ENCODE measurements at regions not wholly inside any gene's neighbourhood (a gene's known extent, or its start where the extent isn't known, plus 50 kb on each side); places are given as distances from the start of the nearest gene placed in this dataset.
"Not testable (repeated sequence)": the region's sequence is repeated elsewhere in the genome, so short reads cannot be mapped to it uniquely, and the experiment has no call there.

DNA sequence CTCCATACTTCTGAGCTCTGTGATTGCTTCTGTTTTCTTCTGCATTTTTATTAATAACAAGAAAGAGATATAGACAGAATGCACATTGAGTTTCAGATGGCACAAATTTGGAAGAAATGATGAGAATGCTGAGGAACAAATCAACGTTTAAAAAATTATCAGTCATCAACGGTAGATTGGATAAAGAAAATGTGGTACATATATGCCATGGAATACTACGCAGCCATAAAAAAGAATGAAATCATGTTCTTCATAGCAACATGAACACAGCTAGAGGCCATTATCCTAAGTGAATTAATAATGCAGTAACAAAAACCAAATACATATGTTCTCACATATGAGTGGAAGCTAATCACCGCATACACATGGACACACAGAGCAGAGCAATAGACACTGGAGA, 81.8 kb downstream of the DUSP6 start (continued):
- TF ChIP-seq FOSL2 (IDR thresholded peaks at IDR 0.05; ENCODE audit: borderline replicate concordance, low read depth), result no peak

DNA sequence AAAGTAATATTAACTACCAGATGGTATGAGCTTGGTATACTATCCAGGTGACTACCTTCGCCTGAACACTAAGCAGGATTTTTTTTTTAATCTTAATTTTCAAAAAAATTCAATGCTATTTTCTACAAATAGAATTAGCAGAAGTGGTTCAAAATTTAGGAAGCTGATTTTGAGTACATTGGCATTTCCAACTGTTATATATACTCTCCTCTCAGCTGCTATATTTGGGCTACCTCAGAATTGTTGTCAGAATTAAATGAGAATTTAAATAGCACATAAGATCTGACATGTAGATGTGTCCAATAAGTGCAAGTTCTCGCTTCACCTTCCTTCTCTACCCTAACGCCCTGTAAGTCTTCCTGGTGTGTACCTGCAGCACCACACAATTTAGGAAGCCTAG, 83.1 kb downstream of the DUSP6 start:
- no peaks in the 10 kb centered on the region for H3K36me3 ChIP-seq (replicated peaks in 1 of 2; ENCODE audit: control insufficient read depth in 1 of 2, insufficient read depth in 2 of 2, low read length in 1 of 2)
- H3K27ac ChIP-seq (ENCODE audit: low read depth in 2 of 2, low read length in 1 of 2), result no peak overlapping the region
- no peak overlapping the region for H3K4me3 ChIP-seq (ENCODE audit: low read depth in 2 of 2, low read length in 1 of 2)
- ChIA-PET CTCF (interaction anchor here (0.7 to 1.5 kb wide), 3 partner anchors 77 to 192 kb away, joined by 3 read pairs; partner anchors contain the start of gene DUSP6), POLR2A (no interaction called here)
- H4K20me1 ChIP-seq (ENCODE audit: insufficient read depth), result no peaks in the 10 kb centered on the region
- H3K27me3 ChIP-seq (ENCODE audit: insufficient read depth), result no peaks in the 10 kb centered on the region
- no peaks in the 10 kb centered on the region for H3K79me2 ChIP-seq (ENCODE audit: insufficient read depth)
- TF ChIP-seq EP300 (IDR thresholded peaks at IDR 0.05; ENCODE audit: borderline replicate concordance in 1 of 2, low read depth in 1 of 2, low read length in 1 of 2) (no peak), FOXJ3 (CRISPR knock-in tag; IDR thresholded peaks at IDR 0.05) (no peak), SIN3A (IDR thresholded peaks at IDR 0.05; ENCODE audit: borderline replicate concordance, low read depth, low read length) (no peak), GATA2 (CRISPR knock-in tag; IDR thresholded peaks at IDR 0.05) (no peak), ZBTB33 (IDR thresholded peaks at IDR 0.05; ENCODE audit: borderline replicate concordance, low read depth) (no peak), RXRA (IDR thresholded peaks at IDR 0.05; ENCODE audit: borderline replicate concordance, low read depth) (no peak)
- no peak for DNase-seq
- no peaks in the 10 kb centered on the region for H3F3A ChIP-seq (replicated peaks; ENCODE audit: insufficient read depth)
- H3K9ac ChIP-seq, result no peak overlapping the region
- H3K9me2 ChIP-seq, result no peaks in the 10 kb centered on the region
- WGBS (ENCODE audit: low lambda C conversion rate), result 95% methylated on average over 3 of the region's 3 CpGs
- no peaks in the 10 kb centered on the region; a peak in 2 of 4 replicates for H3K4me1 ChIP-seq (ENCODE audit: control insufficient read depth in 1 of 2, insufficient read depth in 2 of 2, low read depth in 1 of 2, low read length in 1 of 2)
- no peak overlapping the region for H2AFZ ChIP-seq (ENCODE audit: low read depth)
- no peaks in the 10 kb centered on the region for H3K9me3 ChIP-seq
- no peak overlapping the region for H3K4me2 ChIP-seq

GRCh38 chr12:89267404-89267803, 84.9 kb downstream of the DUSP6 start:
- DNase-seq, result no peak
- Histone ChIP-seq H3K4me1 (ENCODE audit: control insufficient read depth in 1 of 2, insufficient read depth in 2 of 2, low read depth in 1 of 2, low read length in 1 of 2) (no peaks in the 10 kb centered on the region; a peak in 2 of 4 replicates), H3K27ac (ENCODE audit: low read depth in 2 of 2, low read length in 1 of 2) (no peak overlapping the region), H3K4me3 (ENCODE audit: low read depth in 2 of 2, low read length in 1 of 2) (no peak overlapping the region), H3K9me3 (no peaks in the 10 kb centered on the region), H4K20me1 (ENCODE audit: insufficient read depth) (no peaks in the 10 kb centered on the region), H3F3A (replicated peaks; ENCODE audit: insufficient read depth) (no peaks in the 10 kb centered on the region), H2AFZ (ENCODE audit: low read depth) (peak overlapping the region; percentile 19; the same call in 1 of the 2 replicates), H3K9ac (no peak overlapping the region), H3K79me2 (ENCODE audit: insufficient read depth) (no peaks in the 10 kb centered on the region), H3K27me3 (ENCODE audit: insufficient read depth) (no peaks in the 10 kb centered on the region), H3K9me2 (no peaks in the 10 kb centered on the region), H3K4me2 (no peak overlapping the region), H3K36me3 (replicated peaks in 1 of 2; ENCODE audit: control insufficient read depth in 1 of 2, insufficient read depth in 2 of 2, low read length in 1 of 2) (no peaks in the 10 kb centered on the region)
- ChIA-PET POLR2A (no interaction called here), CTCF (no interaction called here)
- WGBS (ENCODE audit: low lambda C conversion rate), result 72% methylated on average over 3 of the region's 3 CpGs
- no peak for TF ChIP-seq GABPA (IDR thresholded peaks at IDR 0.05; ENCODE audit: low read depth)
- no peak for TF ChIP-seq CTCF (IDR thresholded peaks at IDR 0.05)
- TF ChIP-seq FOXJ3 (CRISPR knock-in tag; IDR thresholded peaks at IDR 0.05), result no peak
- TF ChIP-seq ELF1 (IDR thresholded peaks at IDR 0.05), result no peak
- TF ChIP-seq, protein P1, sequence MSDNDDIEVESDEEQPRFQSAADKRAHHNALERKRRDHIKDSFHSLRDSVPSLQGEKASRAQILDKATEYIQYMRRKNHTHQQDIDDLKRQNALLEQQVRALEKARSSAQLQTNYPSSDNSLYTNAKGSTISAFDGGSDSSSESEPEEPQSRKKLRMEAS (IDR thresholded peaks at IDR 0.05; ENCODE audit: low read depth), result no peak
- no peak for TF ChIP-seq MEF2A (IDR thresholded peaks at IDR 0.05; ENCODE audit: borderline replicate concordance, low read depth)
- no peak for TF ChIP-seq PBX3 (IDR thresholded peaks at IDR 0.05)
- no peak for TF ChIP-seq YY1 (IDR thresholded peaks at IDR 0.05; ENCODE audit: low read depth)
- no peak for TF ChIP-seq SMC3 (IDR thresholded peaks at IDR 0.05; ENCODE audit: low read depth, low read length)

- H3K9me2 ChIP-seq; DNase-seq; H4K20me1 ChIP-seq (ENCODE audit: insufficient read depth); H3K79me2 ChIP-seq (ENCODE audit: insufficient read depth); H3F3A ChIP-seq (replicated peaks; ENCODE audit: insufficient read depth); H3K4me1 ChIP-seq (ENCODE audit: control insufficient read depth in 1 of 2, insufficient read depth in 2 of 2, low read depth in 1 of 2, low read length in 1 of 2); H3K4me2 ChIP-seq; H3K27me3 ChIP-seq (ENCODE audit: insufficient read depth); H3K9ac ChIP-seq; H3K4me3 ChIP-seq (ENCODE audit: low read depth in 2 of 2, low read length in 1 of 2); H3K27ac ChIP-seq (ENCODE audit: low read depth in 2 of 2, low read length in 1 of 2); H3K36me3 ChIP-seq (replicated peaks in 1 of 2; ENCODE audit: control insufficient read depth in 1 of 2, insufficient read depth in 2 of 2, low read length in 1 of 2); H3K9me3 ChIP-seq; POLR2A ChIA-PET: not testable (repeated sequence)
- 0 out of 2 replicates have a peak overlapping the region, but pooled peaks have one; percentile 19 for H2AFZ ChIP-seq (ENCODE audit: low read depth)
- WGBS (ENCODE audit: low lambda C conversion rate), result 93% methylated on average over 16 of the region's 16 CpGs
- CTCF ChIA-PET, result interaction anchor here (0.9 to 1.4 kb wide), 2 partner anchors 58 to 60 kb away, joined by 3 read pairs; no protein-coding TSS in a partner anchor
Measured at GRCh38 chr12:89266574-89267188, 85.6 kb downstream of the DUSP6 start.
